Middle frontal gyrus (tissue), 1 donor: ENCODE measurements at regions not wholly inside any gene's neighbourhood (a gene's known extent, or its start where the extent isn't known, plus 50 kb on each side); places are given as distances from the start of the nearest gene placed in this dataset.

Experiments used
- DNase-seq: peaks from one replicate; pipeline ENCODE4 v3.0.0-alpha.2; 2015; ENCODE audit warnings: low spot score; ENCODE audit errors: extremely low spot score

DNA sequence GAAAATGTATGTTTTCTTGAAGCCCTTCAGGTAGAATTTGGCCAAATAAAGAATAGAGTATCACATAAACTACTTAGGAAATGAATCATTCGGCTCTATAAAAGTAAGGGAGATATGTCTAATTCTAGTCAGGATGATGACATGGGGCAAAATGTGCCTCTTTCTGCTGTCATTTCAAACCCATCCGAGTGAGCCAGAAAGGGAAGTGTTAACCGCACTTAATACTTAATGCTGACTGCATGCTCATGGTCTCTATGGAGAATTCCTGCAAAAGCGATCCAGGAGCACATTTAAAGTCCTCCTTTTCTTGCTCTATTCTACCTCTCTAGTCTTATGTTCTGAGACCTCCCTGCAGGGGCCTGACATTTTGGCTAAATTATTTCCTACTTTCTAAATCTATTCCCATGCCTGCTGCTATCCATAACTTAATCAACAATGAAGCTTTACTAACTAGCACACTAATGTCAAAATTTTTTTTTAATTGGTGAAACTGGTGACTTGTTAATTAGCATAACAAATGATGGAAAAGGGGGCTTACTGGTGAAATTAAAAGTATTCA, 127.4 kb downstream of the CDC42EP3 start:
- no peak for DNase-seq

DNA sequence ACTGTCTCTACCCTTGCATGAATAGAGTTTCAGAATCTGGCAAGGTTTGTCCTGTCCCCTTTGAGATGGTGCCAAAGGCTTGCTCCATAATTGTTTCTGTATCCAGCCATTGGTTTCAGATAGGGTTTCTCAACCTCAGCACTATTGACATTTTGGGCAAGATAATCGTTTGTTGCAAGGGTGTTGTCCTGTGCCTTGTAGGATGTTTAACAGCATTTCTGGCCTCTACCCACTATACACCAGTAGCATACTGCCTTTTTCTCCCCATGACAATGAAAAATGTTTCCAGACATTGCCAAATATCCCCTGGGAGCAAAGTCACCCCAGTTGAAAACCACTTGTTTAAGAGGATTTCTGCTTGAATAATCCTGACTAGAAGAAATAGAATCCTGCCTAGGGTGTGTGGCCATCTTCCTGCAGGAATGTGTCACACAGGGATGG, 126.8 kb downstream of the CDC42EP3 start:
- DNase-seq = no peak

DNA sequence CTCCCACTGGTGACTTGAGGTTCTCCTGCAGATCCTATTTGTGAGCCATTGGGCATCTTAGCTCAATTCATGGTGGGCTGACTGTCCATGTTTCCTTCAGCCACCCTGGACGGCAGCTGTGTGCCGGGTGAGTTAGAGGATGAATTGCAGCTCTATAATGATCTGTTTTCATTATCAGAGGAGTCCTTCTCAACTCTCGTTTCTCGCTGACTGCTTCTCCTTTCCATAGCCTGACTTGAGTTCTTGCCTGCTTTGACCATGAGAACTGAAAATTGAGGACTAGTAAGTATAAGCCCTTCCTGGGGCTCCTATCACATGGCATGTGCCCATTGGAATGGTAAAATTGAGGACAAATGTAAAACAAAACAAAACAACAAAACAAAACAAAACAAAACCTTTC, 121.8 kb downstream of the CDC42EP3 start:
- DNase-seq = no peak

DNA sequence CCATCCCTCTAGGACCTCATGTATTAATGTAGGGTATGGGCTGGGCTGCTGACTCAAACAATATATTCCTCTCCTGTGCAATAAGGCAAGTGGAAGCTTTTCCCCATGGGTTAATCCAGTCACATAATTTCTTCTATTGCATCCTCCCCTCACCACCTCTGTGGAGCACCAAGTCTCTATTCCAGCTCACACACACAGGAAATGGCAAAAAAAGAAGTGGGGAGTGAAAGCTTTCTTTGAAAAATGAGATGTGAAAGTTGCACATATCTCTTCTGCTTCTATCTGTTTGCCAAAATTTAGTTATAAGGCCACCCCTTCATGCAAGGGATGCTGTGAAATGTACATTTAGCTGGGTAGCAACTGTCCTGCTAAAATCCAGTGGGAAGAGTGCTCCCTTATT, 121.3 kb downstream of the CDC42EP3 start:
- no peak for DNase-seq

DNA sequence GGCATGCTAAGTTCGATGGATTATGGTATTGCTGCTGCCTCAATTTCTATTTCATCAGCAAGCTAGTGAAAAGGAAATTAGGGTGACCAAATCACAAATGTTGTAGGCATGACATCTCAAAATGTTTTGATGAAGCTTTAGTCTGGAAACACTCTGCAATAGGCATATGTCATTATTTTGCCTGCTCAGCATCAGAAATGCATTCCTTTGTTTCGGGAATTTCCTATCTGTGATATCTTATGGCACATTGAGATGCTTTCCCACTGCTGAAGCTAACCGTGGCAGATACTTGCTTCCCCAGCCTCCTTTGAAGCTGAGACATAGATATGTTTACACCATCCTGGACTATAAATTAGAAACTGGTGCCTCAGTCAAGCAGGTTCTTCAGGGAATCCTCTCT, 119.7 kb downstream of the CDC42EP3 start:
- DNase-seq = no peak

DNA sequence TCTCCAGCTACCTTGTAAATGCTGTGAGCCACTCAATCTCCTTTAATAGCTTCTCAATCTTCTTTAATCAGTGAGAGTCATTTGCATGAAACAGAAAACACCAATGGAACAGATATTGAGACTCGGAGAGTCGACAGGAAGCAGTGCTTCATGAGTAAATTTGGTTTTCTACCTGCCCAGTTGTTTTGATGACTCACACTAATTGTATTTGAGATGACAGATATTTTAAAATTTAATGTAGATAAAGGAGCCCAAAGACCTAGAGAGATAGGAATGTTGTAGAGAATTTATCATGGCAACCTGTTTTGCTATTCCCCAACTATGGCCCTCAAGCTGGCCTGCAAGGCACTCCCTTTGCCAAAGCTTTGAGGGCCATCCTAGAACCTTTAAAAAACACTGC, 119.1 kb downstream of the CDC42EP3 start:
- no peak for DNase-seq

DNA sequence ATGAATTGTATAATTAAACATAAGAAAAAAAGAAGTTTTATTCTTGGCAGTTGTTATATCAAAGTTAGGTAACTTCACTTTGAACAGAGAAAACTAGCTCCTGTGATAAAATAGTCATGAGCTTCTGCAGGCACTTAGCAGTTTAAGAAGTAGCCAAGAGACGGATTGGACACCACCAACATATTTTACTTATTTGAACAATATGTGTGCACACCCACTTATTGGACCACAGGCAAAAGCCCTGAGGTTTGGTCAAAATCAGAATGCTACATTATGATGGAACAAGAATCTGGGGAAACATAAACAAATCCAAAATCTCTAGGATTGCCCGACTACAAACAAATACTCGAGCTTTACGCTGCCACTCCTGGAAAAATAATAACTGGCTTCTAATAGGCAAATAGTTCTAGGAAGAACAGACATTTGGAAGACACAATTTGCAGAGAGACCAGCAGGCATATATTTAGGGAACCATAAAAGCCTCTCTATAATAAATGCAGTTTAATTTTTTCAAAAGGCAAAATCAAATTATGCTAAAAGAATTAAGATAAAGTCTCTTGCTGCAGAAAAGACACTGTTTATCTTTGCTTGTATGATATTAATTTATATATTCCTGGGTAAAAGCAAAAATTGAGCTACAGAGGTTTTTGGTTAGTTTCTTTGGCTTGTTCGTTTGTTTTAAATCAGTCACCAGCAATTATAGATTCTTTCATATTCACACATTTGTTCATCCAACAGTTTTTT, 117.9 kb downstream of the CDC42EP3 start:
- no peak for DNase-seq

DNA sequence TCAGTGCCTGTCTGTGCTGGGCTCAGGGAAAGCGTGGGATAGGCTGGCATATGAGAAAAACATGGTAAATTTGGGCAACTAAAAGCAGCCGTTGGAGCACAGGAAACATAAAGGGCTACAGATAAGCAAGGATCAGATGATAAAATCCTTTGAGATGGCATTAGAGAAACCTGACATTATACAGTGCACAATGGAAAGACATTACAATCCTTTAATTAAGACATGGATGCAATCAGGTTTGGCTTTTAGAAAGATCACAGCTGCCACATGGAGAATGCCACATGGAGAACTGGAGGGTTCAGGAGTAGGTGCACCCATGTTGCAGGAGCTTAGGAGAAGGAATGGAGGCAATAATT, 117.3 kb downstream of the CDC42EP3 start:
- peak; percentile 18 for DNase-seq

DNA sequence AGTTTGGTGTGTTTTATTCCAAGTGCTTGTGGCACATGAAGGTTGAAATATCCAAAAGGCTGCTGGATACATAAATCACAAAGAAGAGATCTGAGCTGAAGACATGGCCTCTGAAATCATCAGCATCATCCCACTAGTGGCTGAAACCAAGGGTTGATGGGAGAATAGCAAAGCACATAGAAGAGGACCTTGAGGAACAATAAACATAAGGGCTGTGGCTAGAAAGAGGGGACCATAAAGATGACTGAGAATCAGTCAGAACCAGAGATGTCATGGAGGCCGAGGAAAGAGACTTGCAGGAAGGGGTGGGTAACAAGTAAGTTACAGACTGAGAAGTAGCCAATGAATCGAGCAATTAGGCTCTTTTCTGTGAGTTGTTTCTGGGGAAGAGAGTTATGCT, 116.8 kb downstream of the CDC42EP3 start:
- DNase-seq = no peak

DNA sequence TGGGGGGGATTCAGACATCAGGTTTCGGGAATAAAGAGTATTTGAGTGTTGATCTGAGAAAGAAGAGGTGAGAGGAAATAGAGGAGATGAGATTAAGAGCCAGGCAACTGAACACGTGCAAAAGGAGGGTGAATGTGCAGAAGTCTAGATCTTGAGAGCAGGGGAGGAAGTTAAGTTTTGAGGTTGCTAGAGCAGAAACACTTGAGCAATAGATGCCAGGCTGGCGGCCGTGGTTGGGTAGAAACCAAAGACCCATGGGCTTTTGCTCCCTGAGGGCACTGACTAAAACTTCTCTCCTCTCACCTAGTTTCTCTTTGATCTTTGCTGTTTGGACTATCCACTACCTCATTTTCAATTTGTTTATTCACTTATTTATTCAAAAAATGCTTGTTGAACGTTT, 116.0 kb downstream of the CDC42EP3 start:
- no peak for DNase-seq

DNA sequence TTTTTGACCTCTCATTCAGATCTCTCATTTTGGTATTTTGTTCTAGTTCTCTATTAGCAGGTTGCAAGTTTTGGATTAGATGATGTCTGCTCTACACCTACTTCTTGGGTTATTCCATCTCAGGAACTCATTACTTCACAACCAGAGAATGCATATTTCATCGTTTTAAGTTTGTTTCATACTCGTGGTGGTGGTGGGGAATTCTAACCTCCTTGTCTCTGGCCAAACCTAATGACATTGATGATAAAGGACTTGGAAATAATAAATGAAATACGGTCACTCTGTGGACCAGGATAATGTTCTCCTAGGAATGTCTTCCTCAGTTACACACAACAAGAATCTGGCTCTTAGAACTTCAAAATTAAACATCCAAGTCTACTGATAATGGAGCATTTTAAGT, 115.2 kb downstream of the CDC42EP3 start:
- no peak for DNase-seq

DNA sequence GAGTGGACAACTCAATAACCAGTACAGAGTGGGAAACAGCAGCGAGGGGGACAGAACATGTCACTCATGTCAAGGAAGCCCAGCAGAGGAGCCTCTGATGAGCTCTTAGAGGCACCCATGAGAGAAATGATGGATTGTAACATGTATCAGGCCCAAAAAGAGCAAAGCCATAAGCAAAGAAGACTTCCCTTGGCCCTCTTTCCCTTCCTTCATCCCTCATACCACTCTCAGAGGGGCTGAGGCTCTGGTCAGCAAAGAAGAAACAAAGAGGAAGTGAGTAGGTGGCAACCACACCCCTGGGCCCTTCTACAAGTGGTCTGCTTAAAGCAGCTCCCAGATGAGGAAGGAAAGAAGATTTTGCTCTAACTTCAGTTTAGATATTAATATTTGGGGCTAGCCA, 112.8 kb downstream of the CDC42EP3 start:
- DNase-seq = no peak

DNA sequence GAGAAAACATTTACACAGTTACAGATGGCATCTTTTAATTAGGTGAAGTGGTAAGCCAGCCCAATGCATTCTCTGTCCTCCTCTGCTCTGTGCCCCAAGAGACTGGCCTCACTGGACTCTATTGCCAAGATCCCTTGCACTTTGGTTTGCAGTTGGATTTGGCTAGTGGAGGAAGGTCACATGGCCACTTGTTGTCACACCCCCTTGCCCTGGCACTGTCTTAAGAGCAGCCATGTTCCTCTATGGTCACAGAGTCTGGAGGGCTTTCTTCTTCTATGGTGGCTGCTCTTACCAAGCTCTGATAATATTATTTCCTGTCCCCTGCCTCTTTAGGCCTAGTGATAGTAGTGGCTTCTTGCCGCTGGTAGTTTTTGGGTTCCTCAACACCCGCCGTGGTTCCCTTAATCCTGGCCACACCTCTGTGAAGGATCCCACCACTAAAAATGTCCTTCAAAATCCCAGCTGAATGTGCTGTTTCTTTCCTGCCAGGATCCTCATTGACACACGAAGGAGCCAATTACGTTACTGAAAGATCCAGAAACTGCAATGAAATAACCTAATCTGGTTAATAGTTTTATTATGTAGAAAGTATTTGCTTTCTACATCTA, 111.1 kb downstream of the CDC42EP3 start:
- DNase-seq = no peak

DNA sequence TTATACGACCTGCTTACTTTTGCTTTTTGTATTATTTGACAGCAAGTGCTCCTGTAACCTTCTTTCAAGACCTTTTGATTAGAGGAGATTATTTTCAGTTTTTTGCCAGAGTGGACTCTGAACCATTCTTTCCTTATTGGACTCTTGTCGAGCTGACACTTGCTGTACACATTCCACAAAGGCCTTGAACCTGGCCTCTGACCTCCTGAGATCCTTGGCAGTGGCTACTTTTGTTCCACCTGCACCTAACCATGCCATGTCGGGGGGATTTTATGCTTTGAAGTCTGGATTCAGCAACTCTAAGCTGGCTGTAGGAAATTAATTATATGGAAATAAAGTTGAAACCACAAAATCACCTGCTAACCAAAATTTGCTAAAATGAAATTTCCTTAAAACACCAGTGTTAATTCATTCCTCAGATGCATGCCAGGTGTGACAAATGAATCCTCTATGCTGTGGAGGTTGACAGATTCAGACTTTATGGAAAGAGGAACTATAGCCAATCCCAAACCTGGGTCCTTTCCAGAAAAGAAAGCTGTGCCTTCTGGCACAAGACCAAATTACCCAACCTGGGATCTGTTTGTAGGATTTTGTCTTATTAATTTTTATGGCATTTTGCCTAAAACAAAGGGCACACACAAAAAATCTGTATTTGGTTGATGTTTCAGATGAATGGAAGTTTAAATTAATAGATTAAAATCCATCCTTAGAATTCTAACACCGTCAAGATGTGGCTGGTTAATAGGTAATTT, 110.4 kb downstream of the CDC42EP3 start:
- no peak for DNase-seq

DNA sequence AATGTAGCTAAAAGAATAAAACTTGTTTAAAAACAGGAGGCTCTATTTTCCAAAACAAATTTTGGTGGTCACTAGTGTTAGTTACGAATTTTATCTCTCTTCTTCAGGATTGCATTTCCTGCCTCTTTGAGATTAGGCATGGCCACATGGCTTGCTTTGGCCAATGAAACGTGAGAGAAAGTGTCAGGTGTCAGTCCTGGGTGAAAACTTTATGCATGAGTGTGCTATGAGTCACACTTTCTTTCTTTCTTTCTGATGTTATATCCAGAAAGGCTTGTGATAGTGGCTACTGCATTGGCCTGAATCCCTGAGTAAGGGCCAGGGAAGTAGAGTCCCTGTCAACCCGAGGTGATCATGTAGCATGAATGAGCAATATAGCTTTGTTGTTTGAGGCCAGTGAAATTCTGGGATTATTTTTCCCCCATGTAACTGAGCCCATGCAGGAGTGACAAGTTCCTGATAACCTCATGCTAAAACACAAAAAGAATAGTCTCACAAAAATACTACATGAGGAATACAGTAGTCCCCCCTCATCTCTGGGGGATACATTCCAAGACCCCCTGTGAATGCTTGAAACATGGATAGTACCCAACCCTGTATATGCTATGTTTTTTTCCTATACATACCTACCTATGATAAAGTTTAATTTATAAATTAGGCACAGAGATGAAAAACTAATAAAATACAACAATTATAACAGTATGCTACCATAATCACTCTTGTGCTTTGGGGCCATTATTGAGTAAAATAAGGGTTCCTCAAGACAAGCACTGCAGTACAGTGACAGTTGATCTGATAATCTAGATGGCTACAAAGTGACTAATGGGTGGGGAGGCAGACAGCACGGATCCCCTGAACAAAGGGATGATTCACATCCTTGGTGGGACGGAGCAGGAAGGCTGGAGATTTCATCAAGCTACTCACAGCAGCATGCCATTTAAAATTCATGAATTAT, 109.5 kb downstream of the CDC42EP3 start:
- DNase-seq = no peak

DNA sequence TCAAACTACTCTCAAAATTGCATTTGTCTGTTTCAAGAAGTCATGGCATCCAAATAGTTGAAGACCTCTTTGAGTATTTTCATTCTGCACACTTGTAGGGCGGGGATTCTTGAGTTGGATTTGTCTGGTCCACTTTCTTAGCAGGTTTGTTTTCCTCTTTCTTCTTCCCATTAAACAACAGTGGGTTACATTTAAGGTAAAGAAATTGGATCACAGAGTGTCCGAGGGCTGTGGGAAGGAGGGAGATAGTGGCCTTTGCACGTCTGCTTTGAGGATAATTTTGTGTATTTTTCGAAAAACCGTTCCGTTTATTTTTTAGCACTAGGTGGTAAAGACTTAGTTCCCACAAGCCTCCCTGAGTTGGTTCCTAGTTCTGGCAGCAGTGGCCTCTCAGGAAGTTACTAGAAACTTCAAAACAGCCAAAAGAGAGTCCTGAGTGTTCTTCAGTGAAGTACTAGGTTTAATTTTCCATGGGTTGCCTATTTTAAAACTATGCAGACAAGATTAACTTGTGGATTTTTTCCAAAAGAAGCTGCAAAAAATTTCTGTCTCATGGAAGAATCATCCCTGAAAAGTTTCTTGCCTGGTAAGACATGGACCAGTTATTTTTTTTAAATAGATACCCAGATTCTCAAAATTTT, 107.9 kb downstream of the CDC42EP3 start:
- DNase-seq = no peak

DNA sequence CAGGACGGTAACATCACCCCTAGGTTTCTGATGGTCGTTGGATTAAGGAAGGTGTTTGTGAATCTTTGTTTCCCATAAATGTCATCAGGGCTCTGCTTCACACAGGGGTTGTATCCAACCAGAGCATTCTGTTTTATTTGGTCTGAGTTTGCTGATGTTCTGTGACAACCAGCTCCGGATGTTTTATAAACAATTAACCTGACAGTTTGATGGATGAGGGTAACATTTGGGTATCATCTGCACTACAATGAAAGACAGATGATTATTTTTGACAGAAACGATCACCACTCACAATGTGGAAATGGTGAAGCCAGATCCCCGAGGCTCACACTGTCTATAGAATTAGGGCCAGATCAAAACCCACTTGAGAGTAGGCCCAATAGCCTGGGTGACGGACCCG, 107.1 kb downstream of the CDC42EP3 start:
- no peak for DNase-seq

DNA sequence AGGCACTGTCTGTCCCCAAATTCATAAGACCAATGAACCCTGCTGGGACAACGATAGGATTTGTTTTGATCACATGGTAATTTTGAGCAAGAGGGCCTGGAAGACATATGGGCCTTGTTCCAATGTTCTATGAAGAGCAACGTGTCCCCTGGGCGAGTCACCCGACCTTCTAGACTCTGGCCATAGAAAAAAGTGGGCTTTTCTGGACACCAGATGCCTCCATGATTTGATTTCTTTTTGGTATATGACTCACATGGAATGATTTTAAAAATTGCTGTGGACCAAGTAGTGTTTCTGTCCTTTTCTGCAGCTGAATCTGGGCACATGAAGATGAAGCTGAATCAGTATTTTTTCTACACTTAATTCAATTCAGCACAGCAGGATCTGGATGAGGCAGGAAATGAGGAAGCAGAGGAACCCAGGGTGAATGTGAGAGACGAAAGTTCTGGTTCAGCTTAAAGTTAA, 104.9 kb downstream of the CDC42EP3 start:
- DNase-seq = no peak

DNA sequence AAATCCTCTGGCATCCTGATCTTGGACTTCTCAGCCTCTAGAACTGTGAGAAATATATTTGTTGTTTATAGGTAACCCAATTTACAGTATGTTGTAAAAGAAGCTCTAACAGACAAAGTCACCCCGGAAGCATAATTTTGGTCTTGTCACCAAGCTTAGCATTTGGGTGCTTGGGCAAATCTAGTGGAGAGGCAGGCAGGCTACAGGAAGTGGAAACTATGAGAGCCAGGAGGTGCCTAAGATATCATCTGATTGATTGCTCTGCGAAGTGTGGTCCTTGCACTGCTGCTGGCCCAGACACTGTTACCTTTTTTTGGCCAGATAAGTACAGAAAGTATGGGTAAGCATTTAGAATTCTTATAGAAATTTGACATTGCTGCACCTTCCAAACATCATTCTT, 102.9 kb downstream of the CDC42EP3 start:
- DNase-seq = no peak

DNA sequence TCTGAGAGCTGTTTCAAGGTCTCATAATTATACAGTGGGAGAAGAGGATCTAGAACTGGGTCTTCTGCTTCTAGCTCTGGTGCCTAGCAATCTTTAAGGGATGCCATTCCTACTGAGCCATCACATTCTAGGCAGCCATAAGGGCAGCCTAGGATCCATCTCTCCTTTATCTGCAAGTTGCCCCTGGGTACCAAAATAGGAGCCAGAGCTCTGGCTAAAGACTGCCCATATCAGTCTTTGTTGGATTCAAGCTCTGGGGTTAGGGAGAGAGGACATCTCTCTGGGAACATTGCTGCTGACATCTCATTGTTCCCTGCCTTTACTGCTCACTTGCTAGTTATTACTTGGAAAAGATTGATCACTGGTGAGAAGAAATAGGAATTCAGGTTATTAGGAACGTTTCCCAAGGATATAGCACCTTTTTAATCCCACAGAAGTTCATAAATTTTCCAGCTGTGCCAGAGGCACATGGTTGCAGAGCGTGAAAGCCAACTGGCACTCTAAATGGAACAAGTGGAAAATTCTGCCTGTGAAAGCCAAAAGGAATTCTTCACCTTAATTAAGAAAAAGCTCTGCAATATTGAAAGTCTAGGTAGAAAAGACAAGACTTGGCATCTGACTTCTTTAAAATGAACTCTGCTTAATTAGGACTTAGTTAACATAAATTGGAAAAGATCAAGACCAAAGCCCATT, 102.2 kb downstream of the CDC42EP3 start:
- DNase-seq = no peak
